ENCODE measurements at regions not wholly inside any gene's neighbourhood (a gene's known extent, or its start where the extent isn't known, plus 50 kb on each side); places are given as distances from the start of the nearest gene placed in this dataset.

DNA sequence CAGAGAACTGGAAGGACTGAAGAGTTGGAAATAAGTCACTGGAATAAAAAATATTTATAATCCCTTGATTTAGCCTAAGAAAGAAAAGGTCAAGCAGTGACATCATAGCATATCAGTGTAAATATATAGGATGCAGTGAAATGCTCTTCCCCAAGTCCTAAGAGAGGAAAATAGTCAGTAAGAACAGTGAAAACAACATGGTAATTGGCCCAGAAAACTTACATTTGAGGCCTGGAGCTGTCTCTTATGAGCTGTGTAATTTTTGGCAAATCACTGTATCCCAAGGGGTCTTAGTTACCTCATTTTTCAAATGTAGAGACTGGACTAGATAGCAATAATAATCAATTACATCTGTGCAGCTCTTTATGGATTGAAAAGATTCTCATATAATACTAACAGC is 255.7 kb upstream of the AR start:
- ChIA-PET POLR2A (no interaction called here), CTCF (no interaction called here)
- Histone ChIP-seq H3K9me3 (no peaks in the 10 kb centered on the region), H3K4me3 (no peak overlapping the region), H3K4me1 (no peaks in the 10 kb centered on the region), H3K4me2 (no peak overlapping the region), H3K27ac (no peak overlapping the region)
- no peak for ATAC-seq
- no peak for FAIRE-seq
- no peak for TF ChIP-seq CEBPB (IDR thresholded peaks at IDR 0.05)
- no peak for TF ChIP-seq NFE2L2 (conservative IDR thresholded peaks at IDR 0.05; ENCODE audit: low read length)
- TF ChIP-seq, protein P1, sequence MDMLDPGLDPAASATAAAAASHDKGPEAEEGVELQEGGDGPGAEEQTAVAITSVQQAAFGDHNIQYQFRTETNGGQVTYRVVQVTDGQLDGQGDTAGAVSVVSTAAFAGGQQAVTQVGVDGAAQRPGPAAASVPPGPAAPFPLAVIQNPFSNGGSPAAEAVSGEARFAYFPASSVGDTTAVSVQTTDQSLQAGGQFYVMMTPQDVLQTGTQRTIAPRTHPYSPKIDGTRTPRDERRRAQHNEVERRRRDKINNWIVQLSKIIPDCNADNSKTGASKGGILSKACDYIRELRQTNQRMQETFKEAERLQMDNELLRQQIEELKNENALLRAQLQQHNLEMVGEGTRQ (IDR thresholded peaks at IDR 0.05), result no peak
- TF ChIP-seq ATOH8 (CRISPR knock-in tag; IDR thresholded peaks at IDR 0.05; ENCODE audit: low read depth), result no peak
- DNase-seq (ENCODE audit: low read depth in 1 of 2, low spot score in 1 of 2), result no peak

DNA sequence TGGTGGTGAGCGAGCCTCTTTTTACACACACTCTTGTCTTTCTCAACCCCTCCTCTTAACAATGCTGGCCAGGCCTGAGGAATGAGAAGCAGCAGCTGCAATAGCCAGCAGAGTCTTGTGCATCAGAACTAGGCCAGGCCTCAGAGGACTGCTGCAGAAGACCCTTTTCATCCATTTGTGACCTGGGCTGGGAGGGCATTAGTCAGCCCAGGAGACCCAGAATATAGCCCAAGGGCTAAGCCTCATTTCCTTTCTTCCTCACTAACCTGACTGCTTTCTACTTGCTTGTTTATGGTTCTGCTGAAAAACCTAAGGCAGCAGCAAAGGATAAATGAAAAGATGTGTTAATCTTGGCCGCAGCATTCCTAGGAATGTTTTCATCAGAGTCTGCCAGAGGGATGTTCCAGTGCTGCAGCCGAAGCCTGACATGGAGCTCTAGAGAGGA is 254.7 kb upstream of the AR start:
- ChIA-PET POLR2A (no interaction called here), CTCF (no interaction called here)
- Histone ChIP-seq H3K9me3 (no peaks in the 10 kb centered on the region), H3K4me1 (no peaks in the 10 kb centered on the region), H3K4me3 (no peak overlapping the region), H3K27ac (no peak overlapping the region), H3K4me2 (no peak overlapping the region)
- 6% methylated on average over 3 of the region's 3 CpGs for WGBS (ENCODE audit: missing lambda C conversion rate)
- ATAC-seq (no peak), FAIRE-seq (no peak), DNase-seq (ENCODE audit: low read depth in 1 of 2, low spot score in 1 of 2) (no peak)
- TF ChIP-seq RCOR1 (IDR thresholded peaks at IDR 0.05; ENCODE audit: low read depth, low read length), result no peak
- no peak for TF ChIP-seq MYC (IDR thresholded peaks at IDR 0.05; ENCODE audit: borderline replicate concordance, low read length)

DNA sequence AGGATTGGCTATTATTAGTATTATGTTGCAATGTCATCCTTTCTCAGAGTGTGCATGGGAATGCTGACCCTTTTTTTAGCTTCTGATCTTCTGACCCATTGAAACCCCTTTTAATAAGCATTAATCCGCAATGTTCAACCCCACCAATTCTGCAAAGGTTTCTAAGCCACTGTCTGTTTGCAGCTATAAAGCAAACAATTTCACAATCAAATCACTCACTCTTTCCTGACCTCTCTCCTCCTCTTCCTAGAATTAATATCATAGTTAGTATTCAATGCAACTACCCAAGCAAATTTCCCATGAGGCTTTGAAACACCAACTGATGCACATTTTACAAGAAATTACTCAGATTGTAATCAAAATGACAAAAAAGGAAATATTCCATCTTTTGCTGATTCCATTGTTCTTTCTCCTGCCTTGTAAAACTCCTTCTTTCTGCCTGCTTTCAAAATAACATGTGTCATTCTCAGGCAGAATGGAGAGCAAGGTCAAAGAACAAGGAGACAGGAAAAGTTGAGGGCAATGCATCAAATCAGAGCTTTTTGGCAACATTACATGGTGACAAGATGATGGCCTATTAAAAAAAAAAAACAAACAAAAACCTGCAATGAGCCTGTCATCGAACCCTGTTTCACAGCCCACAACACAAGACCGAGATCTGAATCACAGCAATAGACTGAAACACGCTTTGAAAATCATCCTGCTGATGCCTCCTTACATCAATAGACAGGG is 253.2 kb upstream of the AR start:
- TF ChIP-seq NR3C1 (IDR thresholded peaks at IDR 0.05) (no peak), EHF (CRISPR knock-in tag; IDR thresholded peaks at IDR 0.05) (no peak), SMC3 (IDR thresholded peaks at IDR 0.05) (no peak)
- Histone ChIP-seq H3K4me2 (no peak overlapping the region), H3K9me3 (no peaks in the 10 kb centered on the region), H3K27ac (no peak overlapping the region), H3K4me3 (no peak overlapping the region), H3K4me1 (no peaks in the 10 kb centered on the region)
- FAIRE-seq, result peak; percentile 7
- DNase-seq (ENCODE audit: low read depth in 1 of 2, low spot score in 1 of 2), result no peak
- ChIA-PET CTCF (no interaction called here), POLR2A (no interaction called here)
- ATAC-seq, result no peak
- WGBS (ENCODE audit: missing lambda C conversion rate), result 0% methylated on average over 4 of the region's 4 CpGs

DNA sequence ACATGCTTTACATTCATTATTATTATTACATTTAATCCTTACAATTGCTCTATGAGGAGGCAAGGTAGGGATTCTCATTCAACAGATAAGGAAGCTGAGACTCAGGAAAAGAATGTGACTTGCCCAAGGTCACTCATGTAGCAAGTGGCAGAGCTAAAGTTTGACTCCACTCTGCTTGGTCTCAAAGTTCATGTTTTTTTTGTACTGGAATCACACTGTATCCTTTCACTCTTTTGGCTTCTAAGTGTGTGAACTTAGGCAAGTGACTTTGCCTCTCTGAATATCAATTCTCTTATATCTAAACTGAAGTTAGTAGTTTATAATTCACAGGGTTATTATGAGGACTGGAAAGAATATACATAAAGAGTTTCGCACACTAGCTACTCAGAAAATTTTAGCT is 247.9 kb upstream of the AR start:
- TF ChIP-seq SREBF2 (IDR thresholded peaks at IDR 0.05), result no peak
- TF ChIP-seq RNF2 (IDR thresholded peaks at IDR 0.05; ENCODE audit: borderline replicate concordance, low read depth), result no peak
- TF ChIP-seq GATA3 (IDR thresholded peaks at IDR 0.05; ENCODE audit: borderline replicate concordance), result no peak
- TF ChIP-seq, protein P2, sequence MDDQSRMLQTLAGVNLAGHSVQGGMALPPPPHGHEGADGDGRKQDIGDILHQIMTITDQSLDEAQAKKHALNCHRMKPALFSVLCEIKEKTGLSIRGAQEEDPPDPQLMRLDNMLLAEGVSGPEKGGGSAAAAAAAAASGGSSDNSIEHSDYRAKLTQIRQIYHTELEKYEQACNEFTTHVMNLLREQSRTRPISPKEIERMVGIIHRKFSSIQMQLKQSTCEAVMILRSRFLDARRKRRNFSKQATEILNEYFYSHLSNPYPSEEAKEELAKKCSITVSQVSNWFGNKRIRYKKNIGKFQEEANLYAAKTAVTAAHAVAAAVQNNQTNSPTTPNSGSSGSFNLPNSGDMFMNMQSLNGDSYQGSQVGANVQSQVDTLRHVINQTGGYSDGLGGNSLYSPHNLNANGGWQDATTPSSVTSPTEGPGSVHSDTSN (IDR thresholded peaks at IDR 0.05), result no peak
- DNase-seq (ENCODE audit: low read depth in 1 of 2, low spot score in 1 of 2) (no peak), ATAC-seq (no peak), FAIRE-seq (no peak)
- H3K9me3 ChIP-seq, result no peaks in the 10 kb centered on the region
- no peak overlapping the region for H3K4me2 ChIP-seq
- CTCF ChIA-PET, result no interaction called here
- WGBS (ENCODE audit: missing lambda C conversion rate), result 3% methylated on average over 1 of the region's 1 CpG
- H3K27ac ChIP-seq, result no peak overlapping the region
- no peak overlapping the region for H3K4me3 ChIP-seq
- POLR2A ChIA-PET, result no interaction called here
- no peaks in the 10 kb centered on the region for H3K4me1 ChIP-seq

DNA sequence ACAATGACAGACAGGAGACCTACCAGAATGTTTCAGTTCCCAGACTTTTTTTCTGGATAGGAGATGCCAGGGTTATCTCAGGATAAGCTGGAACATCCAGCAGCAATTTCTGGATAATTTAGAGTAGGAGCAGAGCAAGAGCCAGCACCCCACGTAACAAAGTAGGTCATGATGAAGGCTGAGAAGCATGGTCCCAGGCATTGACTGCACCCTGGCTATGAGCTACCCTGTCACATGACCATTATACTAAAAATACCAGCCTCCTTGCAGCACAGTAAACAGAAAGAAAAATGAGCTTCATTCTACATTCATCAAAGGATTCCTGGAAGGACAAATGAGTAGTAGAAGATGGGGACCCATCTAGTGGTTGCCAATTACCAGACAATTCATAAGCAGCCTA is 247.4 kb upstream of the AR start:
- no peak overlapping the region for H3K27ac ChIP-seq
- H3K4me3 ChIP-seq, result no peak overlapping the region
- DNase-seq (ENCODE audit: low read depth in 1 of 2, low spot score in 1 of 2) (no peak), FAIRE-seq (no peak), ATAC-seq (no peak)
- POLR2A ChIA-PET, result no interaction called here
- CTCF ChIA-PET, result no interaction called here
- WGBS (ENCODE audit: missing lambda C conversion rate), result no CpG with 5 or more reads among the region's 1 CpG
- no peak overlapping the region for H3K4me2 ChIP-seq
- no peaks in the 10 kb centered on the region for H3K9me3 ChIP-seq
- H3K4me1 ChIP-seq, result no peaks in the 10 kb centered on the region
- TF ChIP-seq HDAC2 (IDR thresholded peaks at IDR 0.05) (no peak), CBX2 (IDR thresholded peaks at IDR 0.05; ENCODE audit: borderline replicate concordance, low read depth) (no peak), KDM1A (IDR thresholded peaks at IDR 0.05; ENCODE audit: low read depth) (no peak), JUN (IDR thresholded peaks at IDR 0.05) (no peak), FOSB (CRISPR knock-in tag; IDR thresholded peaks at IDR 0.05) (no peak), FOSL2 (IDR thresholded peaks at IDR 0.05) (no peak), FOSL2 (CRISPR knock-in tag; IDR thresholded peaks at IDR 0.05) (no peak), NPAS2 (CRISPR knock-in tag; IDR thresholded peaks at IDR 0.05; ENCODE audit: borderline replicate concordance) (no peak)
- TF ChIP-seq, protein P1 (IDR thresholded peaks at IDR 0.05), result no peak
- TF ChIP-seq, protein P3, sequence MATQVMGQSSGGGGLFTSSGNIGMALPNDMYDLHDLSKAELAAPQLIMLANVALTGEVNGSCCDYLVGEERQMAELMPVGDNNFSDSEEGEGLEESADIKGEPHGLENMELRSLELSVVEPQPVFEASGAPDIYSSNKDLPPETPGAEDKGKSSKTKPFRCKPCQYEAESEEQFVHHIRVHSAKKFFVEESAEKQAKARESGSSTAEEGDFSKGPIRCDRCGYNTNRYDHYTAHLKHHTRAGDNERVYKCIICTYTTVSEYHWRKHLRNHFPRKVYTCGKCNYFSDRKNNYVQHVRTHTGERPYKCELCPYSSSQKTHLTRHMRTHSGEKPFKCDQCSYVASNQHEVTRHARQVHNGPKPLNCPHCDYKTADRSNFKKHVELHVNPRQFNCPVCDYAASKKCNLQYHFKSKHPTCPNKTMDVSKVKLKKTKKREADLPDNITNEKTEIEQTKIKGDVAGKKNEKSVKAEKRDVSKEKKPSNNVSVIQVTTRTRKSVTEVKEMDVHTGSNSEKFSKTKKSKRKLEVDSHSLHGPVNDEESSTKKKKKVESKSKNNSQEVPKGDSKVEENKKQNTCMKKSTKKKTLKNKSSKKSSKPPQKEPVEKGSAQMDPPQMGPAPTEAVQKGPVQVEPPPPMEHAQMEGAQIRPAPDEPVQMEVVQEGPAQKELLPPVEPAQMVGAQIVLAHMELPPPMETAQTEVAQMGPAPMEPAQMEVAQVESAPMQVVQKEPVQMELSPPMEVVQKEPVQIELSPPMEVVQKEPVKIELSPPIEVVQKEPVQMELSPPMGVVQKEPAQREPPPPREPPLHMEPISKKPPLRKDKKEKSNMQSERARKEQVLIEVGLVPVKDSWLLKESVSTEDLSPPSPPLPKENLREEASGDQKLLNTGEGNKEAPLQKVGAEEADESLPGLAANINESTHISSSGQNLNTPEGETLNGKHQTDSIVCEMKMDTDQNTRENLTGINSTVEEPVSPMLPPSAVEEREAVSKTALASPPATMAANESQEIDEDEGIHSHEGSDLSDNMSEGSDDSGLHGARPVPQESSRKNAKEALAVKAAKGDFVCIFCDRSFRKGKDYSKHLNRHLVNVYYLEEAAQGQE (IDR thresholded peaks at IDR 0.05), result no peak
